RCC 7860 (cell line): ENCODE measurements at regions not wholly inside any gene's neighbourhood (a gene's known extent, or its start where the extent isn't known, plus 50 kb on each side); places are given as distances from the start of the nearest gene placed in this dataset.

ENCODE experiments used
- DNase-seq: peaks from one replicate; pipeline ENCODE4 v3.0.0-alpha.2; 2015; ENCODE audit warnings: low spot score
- FAIRE-seq: peaks from 2 replicates; lab custom pipeline; 2012; peaks lifted over from hg19 to GRCh38; lab: Jason Lieb, UNC

DNA sequence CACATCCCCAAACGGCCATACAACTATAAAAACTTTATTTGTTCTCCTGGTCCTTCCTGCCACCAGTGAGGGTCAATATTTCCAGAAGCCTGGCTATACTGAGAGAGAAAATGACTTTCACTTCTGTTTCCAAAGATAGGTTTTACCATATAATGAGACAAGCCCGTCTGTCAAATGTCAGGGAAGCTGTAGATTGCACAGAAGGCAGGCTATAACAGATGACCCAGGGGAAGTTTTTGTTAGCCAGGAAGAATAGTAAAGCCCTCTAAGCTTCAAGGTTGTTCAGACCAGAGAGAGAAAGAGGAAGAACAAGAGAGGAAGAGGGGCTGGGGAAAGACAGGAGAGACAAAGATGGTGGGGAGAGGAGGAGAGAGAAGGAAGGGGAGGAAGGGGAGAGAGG, 217.5 kb downstream of the GBA3 start:
- FAIRE-seq, result no peak
- DNase-seq, result no peak

- DNase-seq, result no peak
- no peak for FAIRE-seq
Observed at GRCh38 chr4:22906045-22906444, 213.3 kb downstream of the GBA3 start.

DNA sequence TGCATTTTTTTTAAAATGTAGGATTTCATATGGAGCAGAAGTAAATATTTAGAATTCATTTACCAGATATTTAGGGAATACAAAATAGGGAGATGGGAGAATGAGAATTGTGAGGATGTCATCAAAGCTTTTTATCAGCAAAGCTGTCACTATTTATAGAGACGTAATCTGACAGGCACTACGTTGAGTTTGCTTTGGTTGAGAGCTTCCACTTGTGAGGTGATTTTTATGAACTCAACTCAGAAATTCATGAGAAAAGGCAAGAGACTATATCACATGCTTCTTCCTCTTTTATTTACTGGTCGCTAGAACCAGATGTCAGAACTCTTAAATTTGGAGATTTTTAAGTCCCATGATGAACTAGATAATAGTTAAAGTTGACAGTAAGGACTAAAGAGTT, 211.2 kb downstream of the GBA3 start:
- FAIRE-seq, result no peak
- DNase-seq, result no peak

- FAIRE-seq, result no peak
Observed at GRCh38 chr4:22901631-22902030, 208.9 kb downstream of the GBA3 start.

DNA sequence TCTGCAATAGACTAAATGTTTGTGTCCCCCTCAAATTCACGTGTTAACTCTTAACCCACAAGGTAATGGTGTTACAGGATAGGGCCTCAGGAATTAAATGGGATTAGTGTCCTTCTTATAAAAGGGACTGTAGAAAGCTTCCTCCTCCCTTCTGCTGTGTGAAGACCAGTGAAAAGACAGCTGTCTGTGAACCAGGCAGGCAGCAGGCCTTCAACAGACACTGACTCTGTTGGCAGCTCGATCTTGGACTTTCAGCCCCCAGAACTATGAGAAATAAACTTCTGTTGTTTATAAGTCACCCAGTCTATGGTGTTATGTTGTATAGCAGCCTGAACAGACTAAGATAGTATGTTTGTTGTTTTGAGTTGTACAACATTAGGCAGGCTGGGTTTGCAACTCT, 208.1 kb downstream of the GBA3 start:
- no peak for FAIRE-seq
- DNase-seq, result no peak

More at GRCh38 chr4:22901631-22902030, 208.9 kb downstream of the GBA3 start:
- peak; percentile 59 for DNase-seq

DNA sequence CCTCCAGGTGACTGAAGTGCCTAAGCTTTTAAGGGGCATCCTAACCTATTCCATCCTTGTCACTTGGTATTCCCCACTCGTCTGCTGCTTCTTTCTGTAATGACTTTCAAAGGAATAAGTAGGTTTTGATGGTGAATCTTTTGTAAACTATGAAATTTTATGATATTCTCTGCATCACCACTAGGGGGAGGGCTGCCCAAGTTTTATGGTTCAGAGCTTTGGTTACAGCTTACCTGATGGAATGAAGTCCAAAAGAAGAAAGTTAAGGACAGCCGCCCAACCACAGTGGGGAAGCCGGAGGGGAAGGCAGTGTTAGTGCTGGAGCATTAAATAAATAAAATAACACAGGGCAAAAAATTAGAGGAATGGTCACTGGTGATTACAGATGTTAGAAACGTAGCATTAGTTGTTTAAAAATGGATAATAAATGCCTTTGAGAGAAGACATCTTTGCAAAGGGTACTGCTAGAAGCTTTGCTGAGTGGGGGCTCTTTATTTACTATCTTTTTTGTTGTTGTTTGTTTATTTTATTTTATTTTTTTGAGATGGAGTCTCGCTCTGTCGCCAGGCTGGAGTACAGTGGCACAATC, 204.9 kb downstream of the GBA3 start:
- peak; percentile 52 for DNase-seq
- FAIRE-seq, result peak; percentile 66

DNA sequence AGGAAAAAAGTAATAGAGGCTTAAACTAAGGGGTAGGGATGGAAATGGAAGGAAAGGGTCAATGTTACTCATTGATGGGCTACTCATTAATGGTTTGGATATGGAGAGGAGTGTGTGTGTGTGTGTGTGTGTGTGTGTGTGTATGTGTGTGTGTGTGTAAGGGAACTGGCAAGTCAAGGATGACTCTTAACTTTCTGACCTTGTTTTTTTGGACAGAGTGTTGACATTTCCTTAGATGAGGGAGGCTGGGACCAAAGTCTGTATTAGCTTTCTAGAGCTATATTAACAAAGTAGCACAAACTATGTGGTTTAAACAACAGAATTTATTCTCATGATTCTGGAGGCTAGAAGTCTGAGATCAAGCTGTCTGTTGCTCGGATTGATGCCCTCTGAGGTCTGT, 202.7 kb downstream of the GBA3 start:
- DNase-seq (no peak), FAIRE-seq (no peak)

DNA sequence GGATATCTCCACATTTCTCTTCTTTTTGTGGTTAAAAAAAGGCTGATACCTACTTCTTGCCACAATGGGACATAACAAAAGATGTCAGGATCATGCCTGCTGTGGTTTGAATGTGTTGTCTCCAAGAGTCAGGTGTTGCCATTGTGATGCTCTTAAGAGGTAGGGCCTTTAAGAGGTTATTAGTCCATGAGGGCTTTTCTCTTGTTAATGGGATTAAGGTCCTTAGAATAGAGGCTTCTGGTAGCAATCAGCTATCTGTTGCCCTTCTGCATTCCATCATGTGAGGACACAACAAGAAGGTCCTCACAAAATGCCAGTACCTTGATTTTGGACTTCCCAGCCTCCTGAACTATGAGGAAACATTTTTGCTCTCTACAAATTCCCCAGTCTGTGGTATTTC, 191.4 kb downstream of the GBA3 start:
- no peak for FAIRE-seq
- no peak for DNase-seq

DNA sequence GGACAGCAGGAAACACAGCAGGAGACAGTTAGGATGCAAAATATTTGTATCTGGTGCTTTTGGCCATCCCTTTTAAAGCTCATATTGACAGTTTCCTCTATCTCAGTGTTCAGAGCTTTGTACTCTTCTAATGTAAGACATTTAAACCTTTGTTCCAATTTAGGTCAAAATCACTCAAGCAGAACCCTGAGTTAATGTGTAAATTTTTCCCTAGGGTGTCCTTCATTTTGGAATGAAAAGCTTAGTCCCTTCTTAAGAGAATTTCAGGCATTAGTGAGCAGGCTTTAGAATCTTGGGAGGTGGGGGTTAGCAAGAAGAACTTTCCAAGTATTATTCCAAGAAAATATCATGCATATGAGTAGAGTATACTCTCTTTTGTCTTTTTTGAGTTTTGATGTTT, 188.7 kb downstream of the GBA3 start:
- peak; percentile 42 for FAIRE-seq

DNA sequence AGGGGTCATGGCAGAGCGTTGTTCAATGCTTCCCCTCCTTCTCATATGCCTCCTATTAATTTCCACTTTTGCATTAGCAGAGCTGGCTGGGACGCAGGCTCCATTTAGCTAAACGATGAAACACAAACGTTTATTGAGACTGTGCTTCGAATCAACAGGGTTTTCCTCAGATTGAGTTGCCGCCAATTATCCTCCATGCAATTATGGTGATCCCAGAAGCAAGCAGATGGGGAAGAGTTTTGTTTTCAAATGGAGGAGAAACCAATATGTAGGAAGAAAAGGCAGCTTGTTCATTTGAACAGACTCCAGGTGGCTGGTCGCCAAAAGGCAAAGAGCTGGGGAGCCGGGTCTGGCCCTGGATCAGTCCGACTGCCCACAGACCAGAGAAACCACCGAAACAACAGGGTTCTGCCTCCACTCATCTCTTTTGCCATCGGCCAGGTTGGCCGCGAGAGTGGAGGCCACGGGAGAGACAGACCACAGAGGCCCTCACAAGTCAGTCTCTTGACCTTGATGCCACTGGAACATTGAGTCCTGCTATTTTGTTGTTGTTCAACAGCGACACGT, 184.8 kb downstream of the GBA3 start:
- no peak for FAIRE-seq
- DNase-seq, result no peak

More for the DNA sequence above, 188.7 kb downstream of the GBA3 start:
- no peak for DNase-seq

- DNase-seq (no peak), FAIRE-seq (no peak)
Observed at GRCh38 chr4:22876270-22876669, 183.5 kb downstream of the GBA3 start.

GRCh38 chr4:22875587-22876257, 183.0 kb downstream of the GBA3 start:
- no peak for FAIRE-seq
- no peak for DNase-seq

DNA sequence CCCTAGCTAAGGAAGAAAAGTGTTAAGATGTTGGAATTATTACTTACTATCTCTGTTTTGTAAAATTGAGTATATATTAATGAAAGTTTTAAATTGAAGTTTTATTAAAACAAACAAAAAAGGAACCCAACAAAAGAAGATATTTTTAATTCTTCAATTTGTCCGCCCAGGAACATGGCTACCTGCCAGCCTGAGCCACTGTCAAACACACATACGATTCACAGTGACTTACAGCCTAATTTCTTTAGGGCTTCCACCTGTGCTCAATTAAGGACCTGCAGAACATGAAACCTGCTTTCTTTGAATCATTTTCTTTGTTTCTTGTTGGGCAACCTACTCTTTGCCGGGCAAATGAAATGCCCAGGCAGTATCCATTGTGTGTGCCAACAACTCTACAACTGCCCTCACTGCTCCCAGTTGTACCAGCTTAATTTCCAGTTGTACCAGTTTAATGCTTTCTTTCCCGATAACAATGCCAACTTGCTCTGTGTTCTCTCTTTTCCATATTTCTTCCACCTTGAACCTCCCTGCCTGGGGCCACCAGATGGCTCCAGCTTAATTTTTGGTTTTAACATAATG, 181.7 kb downstream of the GBA3 start:
- DNase-seq, result no peak
- FAIRE-seq, result no peak

- FAIRE-seq, result no peak
- no peak for DNase-seq
Observed at GRCh38 chr4:22873899-22874298, 181.2 kb downstream of the GBA3 start.

DNA sequence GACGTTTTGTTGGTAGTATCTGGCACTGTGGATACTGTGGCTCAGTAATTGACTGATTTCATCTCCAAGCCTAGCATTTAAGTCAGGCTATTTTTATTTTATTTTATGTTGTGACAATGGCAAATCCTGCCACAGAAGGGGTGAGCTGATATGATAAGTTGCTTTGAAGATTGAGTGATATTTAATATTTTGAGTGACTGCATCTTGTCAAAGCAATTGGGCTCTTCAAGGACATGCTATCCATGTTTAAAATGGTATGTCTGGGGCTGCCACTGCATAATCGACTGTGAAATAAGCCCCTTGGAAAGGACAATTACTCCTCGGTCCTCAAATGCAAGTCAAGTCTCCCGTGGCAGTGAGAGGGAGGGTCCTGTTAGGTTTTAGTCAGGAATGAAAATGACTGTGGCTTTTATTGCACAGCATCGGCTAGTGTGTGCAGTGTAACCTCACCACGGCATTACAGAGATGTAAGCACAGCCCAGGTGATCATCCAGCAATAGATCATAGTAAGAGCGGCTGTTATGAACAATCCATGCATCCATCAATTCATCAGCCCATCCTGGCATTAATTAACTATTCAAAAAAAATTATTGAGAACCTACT, 178.2 kb downstream of the GBA3 start:
- FAIRE-seq (no peak), DNase-seq (no peak)

- FAIRE-seq (no peak), DNase-seq (no peak)
Observed at GRCh38 chr4:22869235-22869634, 176.5 kb downstream of the GBA3 start.
